Stimulated activated CD4-positive, alpha-beta T cell treated with anti-CD3 and anti-CD28 coated beads, Interleukin-2, amount 100 ng/mL, for 48 hours (primary cell): ENCODE measurements at regions not wholly inside any gene's neighbourhood (a gene's known extent, or its start where the extent isn't known, plus 50 kb on each side); places are given as distances from the start of the nearest gene placed in this dataset.

Source experiments
- DNase-seq, 2 donors: peaks; one replicate each; pipeline ENCODE4 v3.0.0-alpha.2; 2020

- DNase-seq = no peak
Observed at GRCh38 chr5:143729334-143729946, 82.5 kb upstream of the HMHB1 start.

GRCh38 chr5:143723159-143723558, 88.8 kb upstream of the HMHB1 start:
- DNase-seq = no peak

GRCh38 chr5:143721925-143722324, 90.0 kb upstream of the HMHB1 start:
- DNase-seq = no peak

- DNase-seq = no peak
Observed at GRCh38 chr5:143720689-143721088, 91.3 kb upstream of the HMHB1 start.

GRCh38 chr5:143717400-143717799, 94.6 kb upstream of the HMHB1 start:
- no peak for DNase-seq

- no peak for DNase-seq
Observed at GRCh38 chr5:143716881-143717280, 95.1 kb upstream of the HMHB1 start.

- DNase-seq = no peak
Observed at GRCh38 chr5:143715616-143716015, 96.3 kb upstream of the HMHB1 start.

GRCh38 chr5:143714629-143715028, 97.3 kb upstream of the HMHB1 start:
- DNase-seq = no peak

- DNase-seq = no peak
Observed at GRCh38 chr5:143713047-143714003, 98.6 kb upstream of the HMHB1 start.

GRCh38 chr5:143708672-143709071, 103.3 kb upstream of the HMHB1 start:
- DNase-seq = no peak

GRCh38 chr5:143707806-143708205, 104.2 kb upstream of the HMHB1 start:
- no peak for DNase-seq

- DNase-seq = no peak
Observed at GRCh38 chr5:143705381-143705780, 106.6 kb upstream of the HMHB1 start.

GRCh38 chr5:143703659-143704058, 108.3 kb upstream of the HMHB1 start:
- DNase-seq = no peak

GRCh38 chr5:143701493-143701892, 110.5 kb upstream of the HMHB1 start:
- DNase-seq = no peak

GRCh38 chr5:143700994-143701393, 111.0 kb upstream of the HMHB1 start:
- no peak for DNase-seq

GRCh38 chr5:143699121-143699520, 112.8 kb upstream of the HMHB1 start:
- DNase-seq = no peak

GRCh38 chr5:143698574-143698973, 113.4 kb upstream of the HMHB1 start:
- DNase-seq = no peak

- no peak for DNase-seq
Observed at GRCh38 chr5:143696921-143697320, 115.0 kb upstream of the HMHB1 start.

GRCh38 chr5:143695941-143696340, 116.0 kb upstream of the HMHB1 start:
- no peak for DNase-seq

- no peak for DNase-seq
Observed at GRCh38 chr5:143695244-143695864, 116.6 kb upstream of the HMHB1 start.

GRCh38 chr5:143694357-143694756, 117.6 kb upstream of the HMHB1 start:
- no peak for DNase-seq

GRCh38 chr5:143693651-143694252, 118.2 kb upstream of the HMHB1 start:
- DNase-seq = no peak

- no peak for DNase-seq
Observed at GRCh38 chr5:143692342-143692741, 119.6 kb upstream of the HMHB1 start.

- DNase-seq = no peak
Observed at GRCh38 chr5:143691945-143692290, 120.0 kb upstream of the HMHB1 start.
